ENCODE measurements at regions not wholly inside any gene's neighbourhood (a gene's known extent, or its start where the extent isn't known, plus 50 kb on each side); places are given as distances from the start of the nearest gene placed in this dataset.
A peak's percentile ranks its signal among the peaks of the same experiment; 100 is the strongest.

- H3K27me3 ChIP-seq (ENCODE audit: control insufficient read depth, insufficient read depth, low read length), result no peaks in the 10 kb centered on the region
- H3K9me1 ChIP-seq (ENCODE audit: insufficient read depth, low read length), result no peaks in the 10 kb centered on the region
- no peaks in the 10 kb centered on the region for H3K79me1 ChIP-seq (ENCODE audit: low read depth in 1 of 2, low read length in 2 of 2)
- in situ Hi-C loops (cut with MboI; ENCODE audit: low sequenced_read_pairs) (no loop called here), dilution Hi-C loops (cut with HindIII; ENCODE audit: low sequenced_read_pairs, unreplicated experiment) (no loop called here), intact Hi-C loops (cut with micrococcal nuclease) (no loop called here)
- H2AFZ ChIP-seq (replicated peaks; ENCODE audit: low read length, poor library complexity), result no peak overlapping the region
- no peak overlapping the region for H2BK5ac ChIP-seq (ENCODE audit: low read depth, low read length, poor library complexity, severe bottlenecking)
- ChIA-PET CTCF (no interaction called here), POLR2A (ENCODE audit: unreplicated experiment) (no interaction called here)
- H4K20me1 ChIP-seq (ENCODE audit: insufficient read depth, low read length), result no peaks in the 10 kb centered on the region
- no peak overlapping the region for H2AK9ac ChIP-seq (replicated peaks; ENCODE audit: low read depth, low read length, poor library complexity)
- no peak overlapping the region for H2BK15ac ChIP-seq (ENCODE audit: low read depth, low read length)
- no peaks in the 10 kb centered on the region for H3K36me3 ChIP-seq (ENCODE audit: control insufficient read depth, insufficient read depth, low read length)
- no peak overlapping the region for H2AK5ac ChIP-seq (ENCODE audit: low read depth, low read length)
- no peak overlapping the region for H3K56ac ChIP-seq (ENCODE audit: extremely low read depth, insufficient read depth, low read length)
- no peak overlapping the region for H3K9ac ChIP-seq (ENCODE audit: low read depth, low read length)
- no peak overlapping the region for H3K23ac ChIP-seq (ENCODE audit: low read depth, low read length)
- no peak overlapping the region for H3K18ac ChIP-seq (ENCODE audit: low read depth, low read length)
- no peak overlapping the region for H4K8ac ChIP-seq (ENCODE audit: low read depth in 2 of 2, low read length in 2 of 2)
- H4K91ac ChIP-seq (ENCODE audit: insufficient read depth, low read depth, low read length), result no peak overlapping the region
- H3K9me3 ChIP-seq (ENCODE audit: control insufficient read depth, insufficient read depth, low read length), result no peaks in the 10 kb centered on the region
- H3K4me3 ChIP-seq (ENCODE audit: insufficient read depth, low read depth, low read length), result no peak overlapping the region
- H4K5ac ChIP-seq (ENCODE audit: low read depth, low read length), result no peak overlapping the region
- H3K4ac ChIP-seq (ENCODE audit: low read depth, low read length), result no peak overlapping the region
- no peak overlapping the region for H2BK120ac ChIP-seq (ENCODE audit: low read depth, low read length)
- no peak overlapping the region for H3K27ac ChIP-seq (ENCODE audit: insufficient read depth, low read length)
- no peak overlapping the region for H3K14ac ChIP-seq (replicated peaks; ENCODE audit: low read depth, low read length)
- ATAC-seq (ENCODE audit: low read depth), result peak; percentile 53
- no TSS peak for BruUV-seq (replicated peaks)
- H2BK20ac ChIP-seq (ENCODE audit: low read depth, low read length), result no peak overlapping the region
- TF ChIP-seq MAFK (IDR thresholded peaks at IDR 0.05; ENCODE audit: low read depth, low read length) (no peak), RAD21 (IDR thresholded peaks at IDR 0.05; ENCODE audit: low read length) (no peak), CTCF (conservative IDR thresholded peaks at IDR 0.05; ENCODE audit: low read depth, low read length) (no peak)
- DNase-seq, result peak; percentile 33
- H3K4me2 ChIP-seq (ENCODE audit: low read depth, low read length), result no peak overlapping the region
- peaks cover 2% of the 10 kb centered on the region; the same call in 1 of the 2 replicates for H3K4me1 ChIP-seq (ENCODE audit: control insufficient read depth, insufficient read depth, low read length)
These were observed 244.2 kb upstream of the CLEC14A start for GRCh38 chr14:38500125-38500524.
